ENCODE measurements at regions not wholly inside any gene's neighbourhood (a gene's known extent, or its start where the extent isn't known, plus 50 kb on each side); places are given as distances from the start of the nearest gene placed in this dataset.

DNA sequence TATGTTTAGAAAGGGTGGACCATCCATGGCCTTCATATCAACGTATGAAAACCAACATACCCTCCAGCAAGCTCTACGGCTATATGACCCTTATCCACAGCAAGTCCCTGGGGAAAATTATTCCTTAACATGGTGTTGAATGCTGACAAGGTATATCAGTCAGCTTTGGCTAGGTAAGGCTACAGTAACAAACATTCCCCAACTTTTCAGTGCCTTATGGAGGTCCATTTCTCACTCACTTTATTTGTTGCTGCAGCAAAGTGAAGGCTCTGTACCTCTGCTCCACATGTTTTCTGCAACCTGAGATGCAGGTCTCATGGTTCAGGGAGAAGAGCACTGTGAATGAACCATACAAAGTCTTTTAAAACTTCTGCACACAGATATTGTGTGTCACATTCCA lies 83.8 kb upstream of the TOX3 start:
- TF ChIP-seq, protein P1, sequence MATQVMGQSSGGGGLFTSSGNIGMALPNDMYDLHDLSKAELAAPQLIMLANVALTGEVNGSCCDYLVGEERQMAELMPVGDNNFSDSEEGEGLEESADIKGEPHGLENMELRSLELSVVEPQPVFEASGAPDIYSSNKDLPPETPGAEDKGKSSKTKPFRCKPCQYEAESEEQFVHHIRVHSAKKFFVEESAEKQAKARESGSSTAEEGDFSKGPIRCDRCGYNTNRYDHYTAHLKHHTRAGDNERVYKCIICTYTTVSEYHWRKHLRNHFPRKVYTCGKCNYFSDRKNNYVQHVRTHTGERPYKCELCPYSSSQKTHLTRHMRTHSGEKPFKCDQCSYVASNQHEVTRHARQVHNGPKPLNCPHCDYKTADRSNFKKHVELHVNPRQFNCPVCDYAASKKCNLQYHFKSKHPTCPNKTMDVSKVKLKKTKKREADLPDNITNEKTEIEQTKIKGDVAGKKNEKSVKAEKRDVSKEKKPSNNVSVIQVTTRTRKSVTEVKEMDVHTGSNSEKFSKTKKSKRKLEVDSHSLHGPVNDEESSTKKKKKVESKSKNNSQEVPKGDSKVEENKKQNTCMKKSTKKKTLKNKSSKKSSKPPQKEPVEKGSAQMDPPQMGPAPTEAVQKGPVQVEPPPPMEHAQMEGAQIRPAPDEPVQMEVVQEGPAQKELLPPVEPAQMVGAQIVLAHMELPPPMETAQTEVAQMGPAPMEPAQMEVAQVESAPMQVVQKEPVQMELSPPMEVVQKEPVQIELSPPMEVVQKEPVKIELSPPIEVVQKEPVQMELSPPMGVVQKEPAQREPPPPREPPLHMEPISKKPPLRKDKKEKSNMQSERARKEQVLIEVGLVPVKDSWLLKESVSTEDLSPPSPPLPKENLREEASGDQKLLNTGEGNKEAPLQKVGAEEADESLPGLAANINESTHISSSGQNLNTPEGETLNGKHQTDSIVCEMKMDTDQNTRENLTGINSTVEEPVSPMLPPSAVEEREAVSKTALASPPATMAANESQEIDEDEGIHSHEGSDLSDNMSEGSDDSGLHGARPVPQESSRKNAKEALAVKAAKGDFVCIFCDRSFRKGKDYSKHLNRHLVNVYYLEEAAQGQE (IDR thresholded peaks at IDR 0.05; ENCODE audit: insufficient read depth in 1 of 2, low read depth in 2 of 2, low read length in 2 of 2), result no peak
- TF ChIP-seq FOXP2 (optimal IDR thresholded peaks at IDR 0.05; ENCODE audit: borderline replicate concordance, extremely low read depth, extremely low read length, insufficient read depth) (no peak), TAF1 (IDR thresholded peaks at IDR 0.05; ENCODE audit: borderline replicate concordance, insufficient read depth, low read length) (no peak), POLR2AphosphoS5 (IDR thresholded peaks at IDR 0.05; ENCODE audit: low read depth, low read length) (no peak), SIN3A (IDR thresholded peaks at IDR 0.05; ENCODE audit: borderline replicate concordance, insufficient read depth, low read length) (no peak)

DNA sequence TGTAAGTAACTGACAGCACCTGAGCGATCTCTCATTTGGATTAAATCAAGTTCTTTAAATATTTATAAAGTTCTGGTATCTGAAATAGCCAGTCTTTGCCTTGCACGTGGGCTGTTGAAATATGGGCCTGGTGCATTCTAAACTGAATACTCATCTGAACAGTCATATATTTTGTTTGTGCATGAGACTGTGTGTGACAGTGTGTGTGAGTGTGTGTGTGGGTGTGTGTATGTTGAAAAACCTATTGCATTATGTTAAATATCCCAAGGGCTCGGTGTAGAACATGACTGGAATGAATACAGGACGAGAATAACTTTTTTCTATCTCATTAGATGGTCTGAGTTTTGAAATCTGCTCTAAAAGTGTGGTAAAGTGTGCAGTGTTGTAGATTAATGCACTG lies 82.4 kb upstream of the TOX3 start:
- TF ChIP-seq FOXP2 (optimal IDR thresholded peaks at IDR 0.05; ENCODE audit: borderline replicate concordance, extremely low read depth, extremely low read length, insufficient read depth) (no peak), TAF1 (IDR thresholded peaks at IDR 0.05; ENCODE audit: borderline replicate concordance, insufficient read depth, low read length) (no peak), SIN3A (IDR thresholded peaks at IDR 0.05; ENCODE audit: borderline replicate concordance, insufficient read depth, low read length) (no peak), POLR2AphosphoS5 (IDR thresholded peaks at IDR 0.05; ENCODE audit: low read depth, low read length) (no peak)
- TF ChIP-seq, protein P1 (IDR thresholded peaks at IDR 0.05; ENCODE audit: insufficient read depth in 1 of 2, low read depth in 2 of 2, low read length in 2 of 2), result no peak

DNA sequence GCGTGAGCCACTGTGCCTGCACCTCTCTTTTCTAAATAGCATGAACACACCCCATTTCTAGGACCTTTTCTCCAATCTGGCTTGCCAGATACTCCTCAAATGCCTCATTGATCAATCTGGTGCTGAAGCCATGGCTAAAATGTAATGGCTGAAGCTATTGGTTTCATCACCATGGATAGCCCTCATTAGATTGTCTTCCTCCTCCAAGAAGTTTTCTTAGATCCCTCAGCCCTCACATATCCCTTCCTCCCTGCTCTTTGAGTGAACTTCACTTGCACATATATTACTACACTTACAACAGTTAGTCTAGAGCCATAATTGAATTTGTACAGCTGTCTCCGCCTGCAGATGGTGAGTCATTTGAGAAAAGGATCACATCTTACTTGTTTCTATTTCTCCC lies 77.9 kb upstream of the TOX3 start:
- TF ChIP-seq TAF1 (IDR thresholded peaks at IDR 0.05; ENCODE audit: borderline replicate concordance, insufficient read depth, low read length), result no peak
- TF ChIP-seq, protein P1 (IDR thresholded peaks at IDR 0.05; ENCODE audit: insufficient read depth in 1 of 2, low read depth in 2 of 2, low read length in 2 of 2), result peak; percentile 55 to 86; a peak in 3 of 4 replicates

DNA sequence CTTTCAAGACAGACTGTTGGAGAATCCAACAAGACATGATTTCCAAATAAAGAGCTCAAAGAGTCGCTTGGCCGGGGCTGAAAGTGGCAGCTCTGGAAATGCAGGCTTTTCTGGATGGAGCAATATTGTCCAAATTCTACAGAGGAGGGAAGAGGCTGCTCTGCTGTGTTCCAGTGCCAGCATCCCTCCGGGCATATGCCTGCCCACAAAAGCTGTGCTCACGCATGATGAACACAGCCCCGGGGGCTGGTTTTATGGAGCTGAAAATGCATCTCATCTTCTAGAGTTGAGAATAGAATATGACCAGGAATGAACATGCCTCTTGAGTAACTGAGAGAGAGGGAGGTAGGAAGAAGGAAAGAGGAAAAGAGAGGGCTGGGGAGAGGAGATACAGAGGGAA lies 74.7 kb upstream of the TOX3 start:
- TF ChIP-seq SIN3A (IDR thresholded peaks at IDR 0.05; ENCODE audit: borderline replicate concordance, insufficient read depth, low read length) (no peak), FOXP2 (optimal IDR thresholded peaks at IDR 0.05; ENCODE audit: borderline replicate concordance, extremely low read depth, extremely low read length, insufficient read depth) (no peak), TAF1 (IDR thresholded peaks at IDR 0.05; ENCODE audit: borderline replicate concordance, insufficient read depth, low read length) (no peak), POLR2AphosphoS5 (IDR thresholded peaks at IDR 0.05; ENCODE audit: low read depth, low read length) (no peak)
- TF ChIP-seq, protein P1 (IDR thresholded peaks at IDR 0.05; ENCODE audit: insufficient read depth in 1 of 2, low read depth in 2 of 2, low read length in 2 of 2), result no peak

DNA sequence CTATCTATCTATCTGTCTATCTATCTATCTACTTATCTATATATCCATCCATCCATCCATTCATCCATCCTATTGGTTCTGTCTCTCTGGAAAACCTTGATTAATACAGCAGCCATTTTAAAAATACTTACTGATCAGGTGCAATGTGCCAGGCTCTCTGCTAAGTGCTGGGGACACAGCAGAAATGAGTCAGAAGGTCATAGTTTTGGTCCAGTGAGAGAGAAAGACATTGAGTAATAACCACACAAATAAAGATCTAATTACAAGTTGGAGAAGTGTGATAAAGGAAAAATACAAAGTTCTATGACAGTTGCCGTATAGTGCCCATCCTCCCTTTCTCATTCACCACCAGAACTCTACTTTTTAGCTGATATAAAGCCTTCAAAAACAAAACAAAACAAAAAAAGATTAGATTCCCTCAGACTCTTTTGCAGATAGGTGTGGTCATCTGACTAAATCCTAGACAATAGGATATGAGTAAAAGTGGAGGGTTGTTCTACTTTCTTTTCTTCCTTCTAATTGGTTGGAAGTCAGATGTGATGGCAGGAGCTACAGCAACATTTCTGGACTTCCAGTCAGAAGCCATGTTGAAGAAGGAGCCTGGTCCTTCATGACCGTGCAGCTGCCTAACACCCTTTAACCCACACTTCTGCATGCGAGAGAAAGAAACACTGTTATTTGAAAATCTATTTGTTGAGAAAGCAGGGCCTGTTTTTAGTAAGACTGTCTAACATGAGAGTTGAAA lies 72.0 kb upstream of the TOX3 start:
- no peak for TF ChIP-seq SIN3A (IDR thresholded peaks at IDR 0.05; ENCODE audit: borderline replicate concordance, insufficient read depth, low read length)
- TF ChIP-seq, protein P1 (IDR thresholded peaks at IDR 0.05; ENCODE audit: insufficient read depth in 1 of 2, low read depth in 2 of 2, low read length in 2 of 2), result no peak
- no peak for TF ChIP-seq TAF1 (IDR thresholded peaks at IDR 0.05; ENCODE audit: borderline replicate concordance, insufficient read depth, low read length)
- no peak for TF ChIP-seq FOXP2 (optimal IDR thresholded peaks at IDR 0.05; ENCODE audit: borderline replicate concordance, extremely low read depth, extremely low read length, insufficient read depth)
- no peak for TF ChIP-seq POLR2AphosphoS5 (IDR thresholded peaks at IDR 0.05; ENCODE audit: low read depth, low read length)
